ENCODE measurements at regions not wholly inside any gene's neighbourhood (a gene's known extent, or its start where the extent isn't known, plus 50 kb on each side); places are given as distances from the start of the nearest gene placed in this dataset.

GRCh38 chr5:139744471-139745131 is 51.0 kb upstream of the PSD2 start:
- Histone ChIP-seq H3K36me3 (ENCODE audit: control insufficient read depth, insufficient read depth, low read length) (no peaks in the 10 kb centered on the region), H3K27me3 (ENCODE audit: control insufficient read depth, insufficient read depth, low read length) (peaks cover 20% of the 10 kb centered on the region), H3K4me3 (ENCODE audit: low read depth, low read length) (no peak overlapping the region)
- DNase-seq (ENCODE audit: low read depth) = no peak
- no peak for FAIRE-seq
- TF ChIP-seq, protein P1, sequence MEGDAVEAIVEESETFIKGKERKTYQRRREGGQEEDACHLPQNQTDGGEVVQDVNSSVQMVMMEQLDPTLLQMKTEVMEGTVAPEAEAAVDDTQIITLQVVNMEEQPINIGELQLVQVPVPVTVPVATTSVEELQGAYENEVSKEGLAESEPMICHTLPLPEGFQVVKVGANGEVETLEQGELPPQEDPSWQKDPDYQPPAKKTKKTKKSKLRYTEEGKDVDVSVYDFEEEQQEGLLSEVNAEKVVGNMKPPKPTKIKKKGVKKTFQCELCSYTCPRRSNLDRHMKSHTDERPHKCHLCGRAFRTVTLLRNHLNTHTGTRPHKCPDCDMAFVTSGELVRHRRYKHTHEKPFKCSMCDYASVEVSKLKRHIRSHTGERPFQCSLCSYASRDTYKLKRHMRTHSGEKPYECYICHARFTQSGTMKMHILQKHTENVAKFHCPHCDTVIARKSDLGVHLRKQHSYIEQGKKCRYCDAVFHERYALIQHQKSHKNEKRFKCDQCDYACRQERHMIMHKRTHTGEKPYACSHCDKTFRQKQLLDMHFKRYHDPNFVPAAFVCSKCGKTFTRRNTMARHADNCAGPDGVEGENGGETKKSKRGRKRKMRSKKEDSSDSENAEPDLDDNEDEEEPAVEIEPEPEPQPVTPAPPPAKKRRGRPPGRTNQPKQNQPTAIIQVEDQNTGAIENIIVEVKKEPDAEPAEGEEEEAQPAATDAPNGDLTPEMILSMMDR (IDR thresholded peaks at IDR 0.05; ENCODE audit: insufficient read depth, low read length, severe bottlenecking) = no peak

- FAIRE-seq (no peak), DNase-seq (ENCODE audit: low read depth) (peak; percentile 59)
- Histone ChIP-seq H3K27me3 (ENCODE audit: control insufficient read depth, insufficient read depth, low read length) (peaks cover 20% of the 10 kb centered on the region), H3K4me3 (ENCODE audit: low read depth, low read length) (no peak overlapping the region), H3K36me3 (ENCODE audit: control insufficient read depth, insufficient read depth, low read length) (no peaks in the 10 kb centered on the region)
- TF ChIP-seq, protein P1 (IDR thresholded peaks at IDR 0.05; ENCODE audit: insufficient read depth, low read length, severe bottlenecking) = no peak
These were observed 50.3 kb upstream of the PSD2 start for GRCh38 chr5:139745132-139745799.

- peak overlapping the region; percentile 24 for H3K4me3 ChIP-seq (ENCODE audit: low read depth, low read length)
- peak; percentile 66 for DNase-seq (ENCODE audit: low read depth)
- TF ChIP-seq, protein P1 (IDR thresholded peaks at IDR 0.05; ENCODE audit: insufficient read depth, low read length, severe bottlenecking) = no peak
- no peaks in the 10 kb centered on the region for H3K36me3 ChIP-seq (ENCODE audit: control insufficient read depth, insufficient read depth, low read length)
- peaks cover 20% of the 10 kb centered on the region for H3K27me3 ChIP-seq (ENCODE audit: control insufficient read depth, insufficient read depth, low read length)
- FAIRE-seq = no peak
These were observed 49.6 kb upstream of the PSD2 start for GRCh38 chr5:139745800-139746690.
